ENCODE measurements at regions not wholly inside any gene's neighbourhood (a gene's known extent, or its start where the extent isn't known, plus 50 kb on each side); places are given as distances from the start of the nearest gene placed in this dataset.

GRCh38 chr18:44374966-44375365, 305.7 kb upstream of the SETBP1 start:
- Histone ChIP-seq H3K4me1 (no peaks in the 10 kb centered on the region), H3K27ac (no peak overlapping the region), H3K36me3 (no peaks in the 10 kb centered on the region), H3K9me3 (peaks cover 3% of the 10 kb centered on the region), H3K4me3 (no peak overlapping the region), H3K27me3 (no peaks in the 10 kb centered on the region)
- 79% methylated on average over 3 of the region's 3 CpGs for WGBS
- no peak for DNase-seq (ENCODE audit: low spot score in 2 of 2)
- TF ChIP-seq POLR2AphosphoS5 (IDR thresholded peaks at IDR 0.05) (no peak), EP300 (IDR thresholded peaks at IDR 0.05) (no peak), POLR2A (IDR thresholded peaks at IDR 0.05) (no peak)
- TF ChIP-seq, protein P1, sequence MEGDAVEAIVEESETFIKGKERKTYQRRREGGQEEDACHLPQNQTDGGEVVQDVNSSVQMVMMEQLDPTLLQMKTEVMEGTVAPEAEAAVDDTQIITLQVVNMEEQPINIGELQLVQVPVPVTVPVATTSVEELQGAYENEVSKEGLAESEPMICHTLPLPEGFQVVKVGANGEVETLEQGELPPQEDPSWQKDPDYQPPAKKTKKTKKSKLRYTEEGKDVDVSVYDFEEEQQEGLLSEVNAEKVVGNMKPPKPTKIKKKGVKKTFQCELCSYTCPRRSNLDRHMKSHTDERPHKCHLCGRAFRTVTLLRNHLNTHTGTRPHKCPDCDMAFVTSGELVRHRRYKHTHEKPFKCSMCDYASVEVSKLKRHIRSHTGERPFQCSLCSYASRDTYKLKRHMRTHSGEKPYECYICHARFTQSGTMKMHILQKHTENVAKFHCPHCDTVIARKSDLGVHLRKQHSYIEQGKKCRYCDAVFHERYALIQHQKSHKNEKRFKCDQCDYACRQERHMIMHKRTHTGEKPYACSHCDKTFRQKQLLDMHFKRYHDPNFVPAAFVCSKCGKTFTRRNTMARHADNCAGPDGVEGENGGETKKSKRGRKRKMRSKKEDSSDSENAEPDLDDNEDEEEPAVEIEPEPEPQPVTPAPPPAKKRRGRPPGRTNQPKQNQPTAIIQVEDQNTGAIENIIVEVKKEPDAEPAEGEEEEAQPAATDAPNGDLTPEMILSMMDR (IDR thresholded peaks at IDR 0.05) = no peak

- no peak overlapping the region for H3K4me3 ChIP-seq
- no peak overlapping the region for H3K27ac ChIP-seq
- no peaks in the 10 kb centered on the region for H3K36me3 ChIP-seq
- no peak for DNase-seq (ENCODE audit: low spot score in 2 of 2)
- WGBS = 61% methylated on average over 5 of the region's 5 CpGs
- H3K9me3 ChIP-seq = no peaks in the 10 kb centered on the region
- no peaks in the 10 kb centered on the region for H3K27me3 ChIP-seq
- TF ChIP-seq POLR2A (IDR thresholded peaks at IDR 0.05) (no peak), EP300 (IDR thresholded peaks at IDR 0.05) (no peak), POLR2AphosphoS5 (IDR thresholded peaks at IDR 0.05) (no peak)
- TF ChIP-seq, protein P1 (IDR thresholded peaks at IDR 0.05) = no peak
- no peaks in the 10 kb centered on the region for H3K4me1 ChIP-seq
Measured at GRCh38 chr18:44386401-44386800, 294.3 kb upstream of the SETBP1 start.

GRCh38 chr18:44388329-44388728, 292.4 kb upstream of the SETBP1 start:
- 70% methylated on average over 2 of the region's 2 CpGs for WGBS
- H3K9me3 ChIP-seq = no peaks in the 10 kb centered on the region

DNA sequence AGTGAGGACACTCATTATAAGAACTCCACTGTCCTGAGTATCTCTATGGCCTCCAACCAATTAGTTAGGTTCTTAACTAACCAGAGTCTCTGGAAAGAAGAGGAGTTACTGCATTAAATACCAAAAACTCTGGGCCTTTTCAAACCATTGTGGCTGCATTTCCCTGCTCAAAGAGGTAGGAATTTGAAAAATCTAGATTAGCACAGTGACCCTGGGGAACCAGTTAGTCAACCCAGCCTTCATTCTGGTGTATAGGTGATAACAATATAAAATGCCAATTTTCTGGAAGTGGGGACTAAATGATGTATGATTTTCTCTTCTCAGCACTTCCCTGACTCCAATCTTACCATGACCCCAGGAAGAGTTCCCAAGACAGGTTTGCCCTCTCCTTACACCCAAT, 287.8 kb upstream of the SETBP1 start:
- no peak for DNase-seq (ENCODE audit: low spot score in 2 of 2)
- no peaks in the 10 kb centered on the region for H3K4me1 ChIP-seq
- H3K27me3 ChIP-seq = no peaks in the 10 kb centered on the region
- TF ChIP-seq EP300 (IDR thresholded peaks at IDR 0.05) = no peak
- no peak for TF ChIP-seq POLR2A (IDR thresholded peaks at IDR 0.05)
- no peaks in the 10 kb centered on the region for H3K9me3 ChIP-seq
- H3K27ac ChIP-seq = no peak overlapping the region
- no peak overlapping the region for H3K4me3 ChIP-seq
- no peaks in the 10 kb centered on the region for H3K36me3 ChIP-seq

More at GRCh38 chr18:44388329-44388728, 292.4 kb upstream of the SETBP1 start:
- TF ChIP-seq, protein P1 (IDR thresholded peaks at IDR 0.05) = no peak
- TF ChIP-seq EP300 (IDR thresholded peaks at IDR 0.05) (no peak), POLR2A (IDR thresholded peaks at IDR 0.05) (no peak), POLR2AphosphoS5 (IDR thresholded peaks at IDR 0.05) (no peak)
- DNase-seq (ENCODE audit: low spot score in 2 of 2) = no peak
- Histone ChIP-seq H3K27ac (no peak overlapping the region), H3K4me1 (no peaks in the 10 kb centered on the region), H3K4me3 (no peak overlapping the region), H3K36me3 (no peaks in the 10 kb centered on the region), H3K27me3 (no peaks in the 10 kb centered on the region)

DNA sequence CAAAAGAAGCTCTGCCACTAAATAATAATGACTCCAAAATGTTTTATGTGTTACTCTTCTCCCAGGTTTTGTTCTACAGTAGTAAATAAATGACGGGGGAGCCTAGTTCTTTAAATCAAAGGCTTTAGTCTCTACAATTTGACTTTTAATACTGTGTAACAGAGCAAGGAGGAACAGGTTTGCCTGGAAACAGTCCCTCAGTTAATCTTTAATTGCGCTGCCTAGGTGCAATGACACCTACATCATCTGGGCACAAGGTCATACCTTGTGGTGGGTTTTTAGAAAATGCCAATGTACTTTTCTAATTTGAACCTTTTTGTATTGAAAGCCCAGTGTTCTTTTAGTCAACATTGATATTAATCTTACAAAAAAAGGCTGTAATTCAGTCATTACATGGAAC, 287.3 kb upstream of the SETBP1 start:
- no peaks in the 10 kb centered on the region for H3K9me3 ChIP-seq
- H3K27ac ChIP-seq = no peak overlapping the region
- H3K4me1 ChIP-seq = no peaks in the 10 kb centered on the region
- no peaks in the 10 kb centered on the region for H3K27me3 ChIP-seq
- no peak for DNase-seq (ENCODE audit: low spot score in 2 of 2)
- TF ChIP-seq, protein P1 (IDR thresholded peaks at IDR 0.05) = no peak
- TF ChIP-seq POLR2A (IDR thresholded peaks at IDR 0.05) = no peak
- TF ChIP-seq EP300 (IDR thresholded peaks at IDR 0.05) = no peak
- no peak for TF ChIP-seq POLR2AphosphoS5 (IDR thresholded peaks at IDR 0.05)
- no peak overlapping the region for H3K4me3 ChIP-seq
- no peaks in the 10 kb centered on the region for H3K36me3 ChIP-seq
- 81% methylated on average over 2 of the region's 2 CpGs for WGBS

DNA sequence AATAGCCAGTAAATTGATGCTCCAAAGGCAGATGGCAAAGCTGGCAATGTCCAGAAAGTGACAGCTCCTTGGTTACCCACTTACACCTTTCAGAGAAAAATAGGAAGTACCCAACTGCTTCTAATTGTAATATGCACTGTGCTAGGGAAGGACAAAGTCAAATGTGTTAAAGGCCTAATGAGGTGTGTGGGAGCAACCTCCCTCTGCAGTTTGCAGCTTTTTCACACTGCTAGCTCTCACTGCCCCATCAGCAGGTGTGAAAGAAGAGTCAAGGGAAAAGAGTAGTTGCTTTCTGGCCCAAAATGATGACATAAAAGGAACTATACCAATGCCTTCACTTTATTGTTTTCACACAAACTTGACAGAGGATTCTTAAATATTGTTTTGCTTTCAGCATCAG, 284.1 kb upstream of the SETBP1 start:
- no peaks in the 10 kb centered on the region for H3K36me3 ChIP-seq
- H3K4me3 ChIP-seq = no peak overlapping the region
- DNase-seq (ENCODE audit: low spot score in 2 of 2) = no peak

More for the DNA sequence above, 284.1 kb upstream of the SETBP1 start:
- TF ChIP-seq POLR2AphosphoS5 (IDR thresholded peaks at IDR 0.05) (no peak), POLR2A (IDR thresholded peaks at IDR 0.05) (no peak), EP300 (IDR thresholded peaks at IDR 0.05) (no peak)
- TF ChIP-seq, protein P1 (IDR thresholded peaks at IDR 0.05) = no peak
- Histone ChIP-seq H3K27me3 (no peaks in the 10 kb centered on the region), H3K27ac (no peak overlapping the region), H3K9me3 (no peaks in the 10 kb centered on the region), H3K4me1 (no peaks in the 10 kb centered on the region)

Data from suprapubic skin (tissue), 4 donors.